Left cardiac atrium (tissue), 4 donors: ENCODE measurements at regions not wholly inside any gene's neighbourhood (a gene's known extent, or its start where the extent isn't known, plus 50 kb on each side); places are given as distances from the start of the nearest gene placed in this dataset.

Experiments
- ATAC-seq, 2 donors: fragments of 200-7000 bp; cut with Tn5 transposase; one replicate each; pipeline ENCODE4 v1.9.1; 2020; ENCODE audit warnings: mild to moderate bottlenecking in 2 of 2, moderate library complexity in 2 of 2
- DNase-seq: peaks from one replicate; pipeline ENCODE4 v3.0.0-alpha.2; 2020
- intact Hi-C, 2 donors: fragments of 100-400 bp; cut with DNase I; formaldehyde crosslinking; loops; one replicate each; pipeline versions ENCODE4 v1.14.1 to v1.15.1; 2022 to 2023
- donor health status: DM: no; HTN: yes; CAD: no.
- donor health status: DM: no; HTN: yes; CAD: no; lungs with severe emphysema.
- donor health status: DM: yes; HTN: yes; CAD: no.
- donor health status: Dilated cardiomyopathy.

GRCh38 chr9:135216791-135217441 is 129.4 kb downstream of the OLFM1 start:
- no peak for DNase-seq
- intact Hi-C loops = no loop called here
- ATAC-seq = peak; percentile 59 to 81

DNA sequence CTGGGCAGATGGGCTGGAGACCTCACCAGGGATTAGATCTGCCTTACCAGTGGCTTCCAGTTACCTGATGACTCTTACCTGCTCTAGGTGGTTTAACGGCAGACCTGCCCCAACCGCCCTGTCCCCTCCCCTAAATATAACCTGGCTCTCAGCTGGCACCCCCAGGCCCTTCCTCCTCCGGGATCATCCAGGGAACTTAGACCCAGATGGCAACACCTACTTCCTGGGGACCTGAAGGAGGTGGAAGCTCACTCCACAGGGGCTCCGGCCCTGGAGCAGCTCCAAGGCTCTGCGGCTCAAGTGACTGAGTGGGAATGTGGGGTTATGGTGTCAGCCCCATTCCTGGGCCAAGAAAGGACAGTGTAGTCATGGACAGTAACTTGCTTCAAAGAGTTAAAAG is 130.4 kb downstream of the OLFM1 start:
- DNase-seq (no peak), ATAC-seq (no peak)
- intact Hi-C loops = no loop called here

DNA sequence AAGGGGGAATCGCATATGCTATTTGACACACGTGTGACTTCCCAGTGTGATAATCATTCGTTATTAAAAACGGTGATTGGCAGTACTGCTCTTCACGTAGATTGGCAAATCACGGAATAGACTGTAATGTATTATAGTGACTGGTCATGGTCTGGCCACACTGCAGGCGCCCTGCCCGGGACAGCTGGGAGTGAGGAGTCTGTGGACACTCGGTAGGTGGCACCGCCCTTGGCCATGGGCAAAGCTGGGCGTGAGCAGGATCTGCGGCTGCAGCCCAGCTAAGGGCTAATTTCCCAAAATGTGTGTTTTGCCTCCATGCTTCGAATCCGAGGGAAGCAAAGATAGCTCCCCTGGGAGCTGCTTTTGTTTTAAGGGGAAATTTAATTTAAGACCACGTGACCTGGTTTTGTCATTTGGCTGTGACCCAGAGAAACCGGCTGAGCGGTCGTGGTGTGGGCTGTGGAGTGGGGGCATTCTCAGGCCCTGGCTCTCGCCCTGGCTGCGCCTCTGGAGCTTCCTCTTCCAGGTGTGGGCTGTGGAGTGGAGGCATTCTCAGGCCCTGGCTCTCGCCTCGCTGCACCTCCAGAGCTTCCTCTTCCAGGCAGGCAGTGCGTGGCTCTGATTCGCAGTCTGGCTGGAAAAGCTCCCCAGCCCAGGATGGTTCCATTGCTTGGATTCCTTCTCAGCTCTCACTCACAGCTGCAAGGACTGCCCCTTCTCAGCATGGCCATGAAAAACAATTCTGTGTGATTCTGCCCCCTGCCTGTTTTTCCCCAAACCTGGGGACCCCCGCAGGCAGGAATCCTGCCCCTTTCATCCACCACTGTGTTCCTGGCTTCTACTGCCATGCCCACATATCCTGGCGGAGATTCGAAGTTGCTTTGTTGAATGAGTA is 131.1 kb downstream of the OLFM1 start:
- ATAC-seq (no peak), DNase-seq (no peak)
- intact Hi-C loops = no loop called here

- ATAC-seq (no peak), DNase-seq (no peak)
- intact Hi-C loops = no loop called here
These were observed 132.5 kb downstream of the OLFM1 start for GRCh38 chr9:135219676-135220600.

- intact Hi-C loops = no loop called here
- ATAC-seq (no peak), DNase-seq (no peak)
These were observed 133.4 kb downstream of the OLFM1 start for GRCh38 chr9:135220601-135221575.

GRCh38 chr9:135221576-135221950 is 134.1 kb downstream of the OLFM1 start:
- intact Hi-C loops = no loop called here
- ATAC-seq = no peak
- DNase-seq = no peak

DNA sequence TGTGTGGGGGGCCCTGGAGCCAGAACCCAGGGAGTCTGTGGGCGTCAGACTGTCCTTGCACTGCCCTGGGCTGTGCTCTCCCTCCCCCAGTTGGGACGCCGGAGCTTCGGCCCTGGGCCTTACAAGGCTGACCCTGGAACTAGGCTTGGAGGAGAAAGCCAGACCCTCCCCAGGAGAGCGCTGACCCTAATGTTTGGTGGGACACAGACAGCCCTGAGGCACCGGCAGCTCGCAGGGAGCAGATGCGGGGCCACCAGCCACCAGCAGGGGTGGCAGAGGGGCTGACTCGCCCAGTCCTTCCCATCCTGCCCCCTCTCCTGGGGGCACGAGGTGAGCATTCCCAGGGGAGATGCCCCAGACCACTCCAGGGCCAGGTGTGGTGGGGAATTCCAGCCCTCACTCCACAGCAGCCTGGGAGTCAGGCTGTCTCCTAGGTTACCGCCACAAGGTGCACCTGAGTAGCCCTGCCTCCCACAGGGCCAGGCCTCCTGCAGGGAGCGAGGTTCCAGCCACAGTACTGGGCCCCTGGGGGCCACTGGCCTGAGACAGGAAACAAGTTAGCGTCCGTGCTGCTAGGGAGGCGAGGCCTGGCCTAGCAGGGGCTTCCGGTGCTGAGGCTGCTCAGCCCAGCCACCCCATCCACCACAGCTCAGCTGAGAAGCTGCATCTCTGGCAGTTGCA is 134.6 kb downstream of the OLFM1 start:
- intact Hi-C loops = no loop called here
- ATAC-seq = no peak
- no peak for DNase-seq

- ATAC-seq (no peak), DNase-seq (no peak)
- intact Hi-C loops = no loop called here
These were observed 135.7 kb downstream of the OLFM1 start for GRCh38 chr9:135222881-135223760.

GRCh38 chr9:135223831-135224230 is 136.4 kb downstream of the OLFM1 start:
- intact Hi-C loops = no loop called here
- DNase-seq = no peak
- no peak for ATAC-seq

GRCh38 chr9:135224286-135224877 is 136.9 kb downstream of the OLFM1 start:
- intact Hi-C loops = no loop called here
- no peak for ATAC-seq
- DNase-seq = no peak

DNA sequence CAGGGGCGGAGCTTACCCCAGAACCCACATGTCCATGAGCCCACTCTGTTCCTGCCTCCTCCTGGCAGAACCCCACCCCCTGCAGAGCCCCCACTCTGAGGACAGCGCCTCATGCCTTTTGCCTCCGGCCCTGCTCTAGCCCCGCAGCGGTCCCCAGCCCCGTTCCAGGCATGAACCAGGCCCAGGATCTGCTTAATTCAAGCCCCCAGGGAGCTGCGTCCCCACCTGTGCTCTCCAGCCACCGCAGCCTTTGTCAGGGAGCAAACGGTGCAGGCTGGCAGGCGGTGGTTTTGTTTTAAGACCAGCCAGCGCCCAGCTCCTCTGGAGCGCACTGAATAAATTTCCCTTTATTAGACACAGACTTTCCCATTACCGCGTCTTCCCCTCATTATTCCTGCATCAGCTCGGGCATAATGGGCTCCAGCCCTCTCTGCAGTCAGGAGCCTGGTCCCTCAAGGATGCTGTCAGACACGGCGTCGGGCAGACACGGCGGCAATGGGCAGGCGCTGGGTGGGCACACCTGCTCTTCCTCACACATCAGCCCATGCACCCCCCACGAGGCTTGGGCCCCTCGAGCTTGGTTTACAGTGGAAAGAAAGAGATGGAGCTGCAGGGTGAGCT is 137.6 kb downstream of the OLFM1 start:
- no peak for DNase-seq
- intact Hi-C loops = no loop called here
- ATAC-seq = no peak

DNA sequence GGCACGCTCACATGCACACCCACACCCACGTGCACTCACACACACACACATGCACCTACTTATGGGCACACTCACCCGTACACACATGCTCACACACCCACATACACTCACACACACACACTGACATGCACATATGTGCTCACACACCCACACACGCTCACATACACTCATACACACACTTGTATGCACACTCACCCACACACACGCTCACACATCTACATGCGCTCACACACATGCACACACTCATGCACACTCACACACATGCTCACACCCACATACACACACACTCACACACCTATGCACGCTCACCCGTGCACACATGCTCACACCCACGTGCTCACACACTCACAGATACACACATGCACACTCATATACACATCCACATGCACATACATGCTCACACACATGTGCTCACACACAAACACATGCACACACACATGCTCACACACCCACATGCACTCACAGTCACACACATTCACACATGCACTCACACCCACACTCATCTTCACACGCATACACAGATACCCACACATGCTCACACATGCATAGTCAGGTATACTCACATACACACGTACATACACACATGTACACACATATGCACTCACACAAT is 138.3 kb downstream of the OLFM1 start:
- ATAC-seq = no peak
- intact Hi-C loops = no loop called here
- no peak for DNase-seq

GRCh38 chr9:135226369-135227050 is 139.0 kb downstream of the OLFM1 start:
- DNase-seq (no peak), ATAC-seq (no peak)
- intact Hi-C loops = no loop called here

DNA sequence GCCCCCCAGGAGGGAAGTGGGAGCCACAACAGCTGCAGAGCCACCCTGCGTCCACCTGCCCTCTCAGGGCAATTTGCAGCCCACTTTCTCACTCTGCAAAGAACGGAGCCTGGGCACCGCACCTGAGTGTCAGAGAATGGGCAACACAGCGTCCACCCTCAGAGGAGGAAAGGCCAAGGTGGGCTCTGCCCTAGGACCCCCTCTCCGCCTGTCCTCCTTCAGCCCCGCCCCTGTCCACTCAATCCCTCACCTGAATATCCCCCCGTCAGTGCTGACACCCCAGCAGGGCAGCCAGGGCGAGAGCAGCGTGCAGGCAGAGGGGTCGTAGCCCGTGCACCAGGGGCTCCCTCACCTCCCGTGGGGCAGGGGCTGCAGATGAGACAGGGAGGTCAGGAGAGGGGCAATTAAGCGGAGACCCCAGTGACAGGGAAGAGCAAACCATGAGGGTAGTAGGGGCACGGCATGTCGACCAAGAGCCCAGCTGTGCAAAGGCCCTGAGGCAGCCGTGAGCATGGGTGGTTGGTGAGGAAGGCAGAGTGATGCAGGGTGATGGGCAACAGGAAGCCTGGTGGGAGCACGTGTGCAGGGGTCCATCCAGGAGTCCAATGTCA is 140.3 kb downstream of the OLFM1 start:
- ATAC-seq (no peak), DNase-seq (no peak)
- intact Hi-C loops = no loop called here
